ENCODE measurements at regions not wholly inside any gene's neighbourhood (a gene's known extent, or its start where the extent isn't known, plus 50 kb on each side); places are given as distances from the start of the nearest gene placed in this dataset.

DNA sequence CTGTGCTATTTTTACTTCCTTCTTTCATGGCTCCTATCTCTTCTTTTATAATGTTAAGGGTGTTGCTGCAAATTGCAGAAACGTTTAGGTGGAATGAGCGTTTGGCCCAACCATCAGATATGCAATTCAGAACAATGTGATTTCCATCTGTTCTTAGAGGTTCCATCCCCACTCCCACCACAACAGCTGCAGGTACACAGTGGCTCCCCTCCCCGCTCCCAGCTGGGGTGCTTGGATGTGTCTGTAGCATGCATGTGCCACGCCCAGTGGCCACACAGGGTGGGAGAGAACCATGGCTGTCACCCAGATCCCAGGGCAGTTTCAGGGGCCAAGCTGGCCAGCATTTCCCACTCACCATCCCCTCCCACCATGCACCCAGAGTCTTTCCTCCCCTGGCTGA lies 62.2 kb downstream of the ACTL7B start:
- H3K27ac ChIP-seq (ENCODE audit: insufficient read depth, low read length), result no peak overlapping the region
- no peak overlapping the region for H4K5ac ChIP-seq (ENCODE audit: low read depth, low read length)
- H3K23ac ChIP-seq (ENCODE audit: low read depth, low read length), result no peak overlapping the region
- ATAC-seq (ENCODE audit: low read depth) (no peak), DNase-seq (no peak)
- CTCF ChIA-PET, result no interaction called here
- TF ChIP-seq USF2 (IDR thresholded peaks at IDR 0.05; ENCODE audit: low read depth, low read length), result no peak
- TF ChIP-seq, protein P1, sequence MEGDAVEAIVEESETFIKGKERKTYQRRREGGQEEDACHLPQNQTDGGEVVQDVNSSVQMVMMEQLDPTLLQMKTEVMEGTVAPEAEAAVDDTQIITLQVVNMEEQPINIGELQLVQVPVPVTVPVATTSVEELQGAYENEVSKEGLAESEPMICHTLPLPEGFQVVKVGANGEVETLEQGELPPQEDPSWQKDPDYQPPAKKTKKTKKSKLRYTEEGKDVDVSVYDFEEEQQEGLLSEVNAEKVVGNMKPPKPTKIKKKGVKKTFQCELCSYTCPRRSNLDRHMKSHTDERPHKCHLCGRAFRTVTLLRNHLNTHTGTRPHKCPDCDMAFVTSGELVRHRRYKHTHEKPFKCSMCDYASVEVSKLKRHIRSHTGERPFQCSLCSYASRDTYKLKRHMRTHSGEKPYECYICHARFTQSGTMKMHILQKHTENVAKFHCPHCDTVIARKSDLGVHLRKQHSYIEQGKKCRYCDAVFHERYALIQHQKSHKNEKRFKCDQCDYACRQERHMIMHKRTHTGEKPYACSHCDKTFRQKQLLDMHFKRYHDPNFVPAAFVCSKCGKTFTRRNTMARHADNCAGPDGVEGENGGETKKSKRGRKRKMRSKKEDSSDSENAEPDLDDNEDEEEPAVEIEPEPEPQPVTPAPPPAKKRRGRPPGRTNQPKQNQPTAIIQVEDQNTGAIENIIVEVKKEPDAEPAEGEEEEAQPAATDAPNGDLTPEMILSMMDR (conservative IDR thresholded peaks at IDR 0.05; ENCODE audit: low read depth, low read length), result no peak
- no peak for TF ChIP-seq MAFK (IDR thresholded peaks at IDR 0.05; ENCODE audit: low read depth, low read length)
- no peak for TF ChIP-seq CEBPB (IDR thresholded peaks at IDR 0.05; ENCODE audit: low read depth, low read length)
- no peak for TF ChIP-seq RAD21 (IDR thresholded peaks at IDR 0.05; ENCODE audit: low read length)
- no peak for TF ChIP-seq POLR2A (IDR thresholded peaks at IDR 0.05; ENCODE audit: low read depth, low read length)
- TF ChIP-seq BHLHE40 (IDR thresholded peaks at IDR 0.05; ENCODE audit: low read depth, low read length), result no peak
- no peak for TF ChIP-seq RCOR1 (IDR thresholded peaks at IDR 0.05; ENCODE audit: insufficient replicate concordance, low read length)
- TF ChIP-seq ELK1 (IDR thresholded peaks at IDR 0.05; ENCODE audit: borderline replicate concordance, low read depth, low read length), result no peak
- no peak for TF ChIP-seq SMC3 (IDR thresholded peaks at IDR 0.05; ENCODE audit: low read depth, low read length)
- TF ChIP-seq RFX5 (IDR thresholded peaks at IDR 0.05; ENCODE audit: low read depth, low read length), result no peak
- no peak for TF ChIP-seq MAZ (IDR thresholded peaks at IDR 0.05; ENCODE audit: borderline replicate concordance, low read depth, low read length)
- TF ChIP-seq FOS (IDR thresholded peaks at IDR 0.05; ENCODE audit: low read depth, low read length), result no peak
- no peak for TF ChIP-seq CHD1 (IDR thresholded peaks at IDR 0.05; ENCODE audit: low read depth, low read length)
- H4K91ac ChIP-seq (ENCODE audit: insufficient read depth, low read depth, low read length), result no peak overlapping the region
- no peak overlapping the region for H3K18ac ChIP-seq (ENCODE audit: low read depth, low read length)
- in situ Hi-C loops (cut with MboI; ENCODE audit: low sequenced_read_pairs) (no loop called here), intact Hi-C loops (cut with micrococcal nuclease) (no loop called here), dilution Hi-C loops (cut with HindIII; ENCODE audit: low sequenced_read_pairs, unreplicated experiment) (no loop called here)
- H2BK5ac ChIP-seq (ENCODE audit: low read depth, low read length, poor library complexity, severe bottlenecking), result no peak overlapping the region
- no TSS peak for BruUV-seq (replicated peaks)
- POLR2A ChIA-PET (ENCODE audit: unreplicated experiment), result no interaction called here
- no peak overlapping the region for H3K4me2 ChIP-seq (ENCODE audit: low read depth, low read length)
- H2AFZ ChIP-seq (replicated peaks; ENCODE audit: low read length, poor library complexity), result no peak overlapping the region
- WGBS, 2 experiments (ENCODE audit: extremely low coverage in 2 of 2, insufficient read length in 1 of 2), result no CpG with 5 or more reads among the region's 4 CpGs
- no peak overlapping the region for H3K4ac ChIP-seq (ENCODE audit: low read depth, low read length)
- no peaks in the 10 kb centered on the region for H4K20me1 ChIP-seq (ENCODE audit: insufficient read depth, low read length)
- H3K9me1 ChIP-seq (ENCODE audit: insufficient read depth, low read length), result no peaks in the 10 kb centered on the region
- no peak overlapping the region for H3K9ac ChIP-seq (ENCODE audit: low read depth, low read length)
- no peak overlapping the region for H4K8ac ChIP-seq (ENCODE audit: low read depth in 2 of 2, low read length in 2 of 2)
- no peak overlapping the region for H2BK15ac ChIP-seq (ENCODE audit: low read depth, low read length)
- no peaks in the 10 kb centered on the region for H3K9me3 ChIP-seq (ENCODE audit: control insufficient read depth, insufficient read depth, low read length)
- H3K79me1 ChIP-seq (ENCODE audit: low read depth in 1 of 2, low read length in 2 of 2), result no peaks in the 10 kb centered on the region
- H3K56ac ChIP-seq (ENCODE audit: extremely low read depth, insufficient read depth, low read length), result no peak overlapping the region
- H3K27me3 ChIP-seq (ENCODE audit: control insufficient read depth, insufficient read depth, low read length), result no peaks in the 10 kb centered on the region
- no peak overlapping the region for H2BK20ac ChIP-seq (ENCODE audit: low read depth, low read length)
- no peaks in the 10 kb centered on the region for H3K36me3 ChIP-seq (ENCODE audit: control insufficient read depth, insufficient read depth, low read length)
- no peak overlapping the region for H3K4me3 ChIP-seq (ENCODE audit: insufficient read depth, low read depth, low read length)
- no peak overlapping the region for H2BK120ac ChIP-seq (ENCODE audit: low read depth, low read length)
- H2AK5ac ChIP-seq (ENCODE audit: low read depth, low read length), result no peak overlapping the region
- H3K4me1 ChIP-seq (ENCODE audit: control insufficient read depth, insufficient read depth, low read length), result no peaks in the 10 kb centered on the region
- H2AK9ac ChIP-seq (replicated peaks; ENCODE audit: low read depth, low read length, poor library complexity), result no peak overlapping the region
- no peak overlapping the region for H3K14ac ChIP-seq (replicated peaks; ENCODE audit: low read depth, low read length)
